ENCODE measurements at regions not wholly inside any gene's neighbourhood (a gene's known extent, or its start where the extent isn't known, plus 50 kb on each side); places are given as distances from the start of the nearest gene placed in this dataset.

- no peaks in the 10 kb centered on the region for H3K9me2 ChIP-seq
- no peaks in the 10 kb centered on the region for H3F3A ChIP-seq (replicated peaks; ENCODE audit: insufficient read depth)
- TF ChIP-seq RAD21 (IDR thresholded peaks at IDR 0.05; ENCODE audit: low read length) = no peak
- TF ChIP-seq GABPA (IDR thresholded peaks at IDR 0.05; ENCODE audit: low read depth) = no peak
- no peak for TF ChIP-seq EP300 (IDR thresholded peaks at IDR 0.05; ENCODE audit: borderline replicate concordance in 1 of 2, low read depth in 1 of 2, low read length in 1 of 2)
- no peak for TF ChIP-seq MXI1 (IDR thresholded peaks at IDR 0.05; ENCODE audit: low read depth, low read length)
- no peak overlapping the region for H3K4me2 ChIP-seq
- H3K27ac ChIP-seq (ENCODE audit: low read depth in 2 of 2, low read length in 1 of 2) = no peak overlapping the region
- H3K9ac ChIP-seq = no peak overlapping the region
- POLR2A ChIA-PET = no interaction called here
- H3K36me3 ChIP-seq (replicated peaks in 1 of 2; ENCODE audit: control insufficient read depth in 1 of 2, insufficient read depth in 2 of 2, low read length in 1 of 2) = no peaks in the 10 kb centered on the region
- peaks cover 0 to 15% of the 10 kb centered on the region in 2 experiments; a peak in 1 of 4 replicates for H3K4me1 ChIP-seq (ENCODE audit: control insufficient read depth in 1 of 2, insufficient read depth in 2 of 2, low read depth in 1 of 2, low read length in 1 of 2)
- no peak overlapping the region for H3K4me3 ChIP-seq (ENCODE audit: low read depth in 2 of 2, low read length in 1 of 2)
- H3K79me2 ChIP-seq (ENCODE audit: insufficient read depth) = no peaks in the 10 kb centered on the region
- DNase-seq = no peak
- CTCF ChIA-PET = interaction anchor here (1.1 to 1.8 kb wide), 2 partner anchors 14 to 26 kb away, joined by 3 to 5 read pairs; no protein-coding TSS in a partner anchor
- H3K27me3 ChIP-seq (ENCODE audit: insufficient read depth) = no peaks in the 10 kb centered on the region
- H4K20me1 ChIP-seq (ENCODE audit: insufficient read depth) = no peaks in the 10 kb centered on the region
- H3K9me3 ChIP-seq = no peaks in the 10 kb centered on the region
- H2AFZ ChIP-seq (ENCODE audit: low read depth) = no peak overlapping the region
- 58% methylated on average over 4 of the region's 4 CpGs for WGBS (ENCODE audit: low lambda C conversion rate)
These were observed 108.7 kb upstream of the ZNF678 start for GRCh38 chr1:227454686-227455085.

DNA sequence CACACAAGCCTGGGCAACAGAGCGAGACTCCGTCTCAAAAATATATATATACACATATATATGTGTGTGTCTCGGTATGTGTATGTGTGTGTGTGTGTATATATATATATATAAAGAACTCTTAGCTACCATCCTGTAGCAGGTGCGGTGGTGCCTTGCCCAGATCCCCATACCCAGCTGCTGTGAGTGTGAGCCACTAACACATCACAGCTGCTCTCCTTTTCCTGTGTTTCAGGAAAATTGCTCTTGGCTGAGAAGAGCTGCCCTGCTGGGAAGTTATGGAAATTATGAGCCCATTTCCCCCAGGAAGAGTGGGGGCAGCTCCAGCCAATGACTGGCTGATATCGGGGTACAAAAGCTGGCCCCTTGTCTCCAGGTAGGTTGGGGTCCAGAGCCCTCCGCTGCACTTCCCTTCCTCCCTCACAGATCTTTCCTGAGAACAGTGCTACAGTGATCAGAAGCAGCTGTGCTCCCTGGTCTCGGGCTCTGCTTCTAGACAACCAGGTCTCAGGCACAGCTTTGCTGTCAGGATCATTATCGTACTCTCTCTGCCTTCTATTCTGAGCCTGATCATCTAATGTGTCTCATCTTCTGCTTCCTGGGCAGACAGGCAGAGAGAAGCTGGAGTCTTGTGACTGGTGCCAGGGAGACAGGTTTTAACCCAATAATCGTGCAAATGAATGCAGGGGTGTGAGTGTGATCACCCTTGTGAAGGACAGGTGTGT lies 109.6 kb upstream of the ZNF678 start:
- no peak overlapping the region for H3K4me2 ChIP-seq
- H3K79me2 ChIP-seq (ENCODE audit: insufficient read depth) = no peaks in the 10 kb centered on the region
- no peaks in the 10 kb centered on the region for H3F3A ChIP-seq (replicated peaks; ENCODE audit: insufficient read depth)
- H3K9ac ChIP-seq = no peak overlapping the region
- H3K9me2 ChIP-seq = no peaks in the 10 kb centered on the region
- 0 out of 4 replicates have a peak overlapping the region, but pooled peaks of 1 of the 2 experiments have one; percentile 6 for H3K27ac ChIP-seq (ENCODE audit: low read depth in 2 of 2, low read length in 1 of 2)
- H2AFZ ChIP-seq (ENCODE audit: low read depth) = no peak overlapping the region
- H3K9me3 ChIP-seq = no peaks in the 10 kb centered on the region
- no peaks in the 10 kb centered on the region for H3K27me3 ChIP-seq (ENCODE audit: insufficient read depth)
- H3K4me1 ChIP-seq (ENCODE audit: control insufficient read depth in 1 of 2, insufficient read depth in 2 of 2, low read depth in 1 of 2, low read length in 1 of 2) = peaks cover 0 to 15% of the 10 kb centered on the region in 2 experiments; a peak in 1 of 4 replicates
- DNase-seq = peak; percentile 57
- TF ChIP-seq FOSL2 (IDR thresholded peaks at IDR 0.05; ENCODE audit: borderline replicate concordance, low read depth) = no peak
- no peak for TF ChIP-seq POLR2AphosphoS5 (IDR thresholded peaks at IDR 0.05; ENCODE audit: low read depth, low read length)
- TF ChIP-seq FOXJ3 (CRISPR knock-in tag; IDR thresholded peaks at IDR 0.05) = no peak
- TF ChIP-seq, protein P1, sequence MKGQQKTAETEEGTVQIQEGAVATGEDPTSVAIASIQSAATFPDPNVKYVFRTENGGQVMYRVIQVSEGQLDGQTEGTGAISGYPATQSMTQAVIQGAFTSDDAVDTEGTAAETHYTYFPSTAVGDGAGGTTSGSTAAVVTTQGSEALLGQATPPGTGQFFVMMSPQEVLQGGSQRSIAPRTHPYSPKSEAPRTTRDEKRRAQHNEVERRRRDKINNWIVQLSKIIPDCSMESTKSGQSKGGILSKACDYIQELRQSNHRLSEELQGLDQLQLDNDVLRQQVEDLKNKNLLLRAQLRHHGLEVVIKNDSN (IDR thresholded peaks at IDR 0.05; ENCODE audit: borderline replicate concordance, low read depth) = no peak
- no peak for TF ChIP-seq SIN3A (IDR thresholded peaks at IDR 0.05; ENCODE audit: borderline replicate concordance, low read depth, low read length)
- no peak for TF ChIP-seq EZH2phosphoT487 (IDR thresholded peaks at IDR 0.05; ENCODE audit: borderline replicate concordance, low read depth)
- no peak overlapping the region for H3K4me3 ChIP-seq (ENCODE audit: low read depth in 2 of 2, low read length in 1 of 2)
- ChIA-PET POLR2A (no interaction called here), CTCF (interaction anchor here (0.6 to 1.8 kb wide), 5 partner anchors 11 to 27 kb away, joined by 3 to 6 read pairs (median 3); no protein-coding TSS in a partner anchor)
- WGBS (ENCODE audit: low lambda C conversion rate) = 39% methylated on average over 9 of the region's 9 CpGs
- no peaks in the 10 kb centered on the region for H3K36me3 ChIP-seq (replicated peaks in 1 of 2; ENCODE audit: control insufficient read depth in 1 of 2, insufficient read depth in 2 of 2, low read length in 1 of 2)
- no peaks in the 10 kb centered on the region for H4K20me1 ChIP-seq (ENCODE audit: insufficient read depth)

- CTCF ChIA-PET = no interaction called here
- Histone ChIP-seq H3K9me2 (no peaks in the 10 kb centered on the region), H3K4me3 (ENCODE audit: low read depth in 2 of 2, low read length in 1 of 2) (no peak overlapping the region), H3K4me2 (no peak overlapping the region), H3K9me3 (no peaks in the 10 kb centered on the region), H3K4me1 (ENCODE audit: control insufficient read depth in 1 of 2, insufficient read depth in 2 of 2, low read depth in 1 of 2, low read length in 1 of 2) (peaks cover 0 to 15% of the 10 kb centered on the region in 2 experiments; a peak in 1 of 4 replicates), H3K27ac (ENCODE audit: low read depth in 2 of 2, low read length in 1 of 2) (no peak overlapping the region), H3K36me3 (replicated peaks in 1 of 2; ENCODE audit: control insufficient read depth in 1 of 2, insufficient read depth in 2 of 2, low read length in 1 of 2) (no peaks in the 10 kb centered on the region), H3F3A (replicated peaks; ENCODE audit: insufficient read depth) (no peaks in the 10 kb centered on the region), H4K20me1 (ENCODE audit: insufficient read depth) (no peaks in the 10 kb centered on the region), H2AFZ (ENCODE audit: low read depth) (no peak overlapping the region), H3K9ac (no peak overlapping the region), H3K79me2 (ENCODE audit: insufficient read depth) (no peaks in the 10 kb centered on the region), H3K27me3 (ENCODE audit: insufficient read depth) (no peaks in the 10 kb centered on the region)
- TF ChIP-seq, protein P2, sequence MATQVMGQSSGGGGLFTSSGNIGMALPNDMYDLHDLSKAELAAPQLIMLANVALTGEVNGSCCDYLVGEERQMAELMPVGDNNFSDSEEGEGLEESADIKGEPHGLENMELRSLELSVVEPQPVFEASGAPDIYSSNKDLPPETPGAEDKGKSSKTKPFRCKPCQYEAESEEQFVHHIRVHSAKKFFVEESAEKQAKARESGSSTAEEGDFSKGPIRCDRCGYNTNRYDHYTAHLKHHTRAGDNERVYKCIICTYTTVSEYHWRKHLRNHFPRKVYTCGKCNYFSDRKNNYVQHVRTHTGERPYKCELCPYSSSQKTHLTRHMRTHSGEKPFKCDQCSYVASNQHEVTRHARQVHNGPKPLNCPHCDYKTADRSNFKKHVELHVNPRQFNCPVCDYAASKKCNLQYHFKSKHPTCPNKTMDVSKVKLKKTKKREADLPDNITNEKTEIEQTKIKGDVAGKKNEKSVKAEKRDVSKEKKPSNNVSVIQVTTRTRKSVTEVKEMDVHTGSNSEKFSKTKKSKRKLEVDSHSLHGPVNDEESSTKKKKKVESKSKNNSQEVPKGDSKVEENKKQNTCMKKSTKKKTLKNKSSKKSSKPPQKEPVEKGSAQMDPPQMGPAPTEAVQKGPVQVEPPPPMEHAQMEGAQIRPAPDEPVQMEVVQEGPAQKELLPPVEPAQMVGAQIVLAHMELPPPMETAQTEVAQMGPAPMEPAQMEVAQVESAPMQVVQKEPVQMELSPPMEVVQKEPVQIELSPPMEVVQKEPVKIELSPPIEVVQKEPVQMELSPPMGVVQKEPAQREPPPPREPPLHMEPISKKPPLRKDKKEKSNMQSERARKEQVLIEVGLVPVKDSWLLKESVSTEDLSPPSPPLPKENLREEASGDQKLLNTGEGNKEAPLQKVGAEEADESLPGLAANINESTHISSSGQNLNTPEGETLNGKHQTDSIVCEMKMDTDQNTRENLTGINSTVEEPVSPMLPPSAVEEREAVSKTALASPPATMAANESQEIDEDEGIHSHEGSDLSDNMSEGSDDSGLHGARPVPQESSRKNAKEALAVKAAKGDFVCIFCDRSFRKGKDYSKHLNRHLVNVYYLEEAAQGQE (IDR thresholded peaks at IDR 0.05; ENCODE audit: low read depth, low read length) = 0 out of 2 replicates have a peak, but pooled peaks have one; percentile 25
- TF ChIP-seq ELF1 (IDR thresholded peaks at IDR 0.05) = no peak
- TF ChIP-seq NRF1 (IDR thresholded peaks at IDR 0.05; ENCODE audit: low read depth, low read length) = no peak
- no peak for DNase-seq
- POLR2A ChIA-PET = no interaction called here
These were observed 111.4 kb upstream of the ZNF678 start for GRCh38 chr1:227451954-227452353.
